GM19455 (cell line): ENCODE measurements at regions not wholly inside any gene's neighbourhood (a gene's known extent, or its start where the extent isn't known, plus 50 kb on each side); places are given as distances from the start of the nearest gene placed in this dataset.
"Not testable (repeated sequence)": the region's sequence is repeated elsewhere in the genome, so short reads cannot be mapped to it uniquely, and the experiment has no call there.

Source experiments
- ATAC-seq: cut with Tn5 transposase; IDR thresholded peaks from one replicate; pipeline ENCODE4 v1.9.1; 2021; ENCODE audit not compliant: unreplicated experiment

DNA sequence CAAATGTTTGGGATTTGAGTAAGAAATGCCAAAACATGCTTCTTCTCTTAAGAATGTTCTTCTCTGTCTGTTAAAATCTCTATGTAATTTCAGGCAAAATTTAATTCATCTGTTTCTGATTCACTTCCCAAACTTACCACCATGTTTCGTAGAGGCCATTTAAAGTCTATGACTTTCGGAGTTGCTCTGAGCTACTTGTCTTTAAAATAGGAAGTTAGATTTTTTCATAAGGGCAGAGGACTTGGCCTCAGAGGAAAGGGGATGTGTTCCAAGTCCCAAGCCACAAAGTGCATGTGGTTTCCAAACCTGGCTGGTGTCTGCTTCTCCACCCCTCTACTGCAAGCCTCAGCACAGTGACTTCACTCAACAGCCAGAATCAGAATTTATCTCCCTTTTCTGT lies 111.3 kb upstream of the ADRA1B start:
- no peak for ATAC-seq

DNA sequence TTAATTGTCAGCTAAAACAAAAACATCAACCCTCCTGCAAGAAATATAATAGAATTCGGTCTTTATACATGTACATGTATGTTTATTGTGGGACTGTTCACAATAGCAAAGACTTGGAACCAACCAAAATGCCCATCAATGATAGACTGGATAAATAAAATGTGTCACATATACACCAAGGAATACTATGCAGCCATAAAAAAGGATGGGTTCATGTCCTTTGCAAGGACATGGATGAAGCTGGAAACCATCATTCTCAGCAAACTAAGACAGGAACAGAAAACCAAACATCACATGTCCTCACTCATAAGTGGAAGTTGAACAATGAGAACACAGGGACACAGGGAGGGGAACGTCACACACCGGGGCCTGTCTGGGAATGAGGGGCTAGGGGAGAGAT lies 109.1 kb upstream of the ADRA1B start:
- not testable (repeated sequence) for ATAC-seq

DNA sequence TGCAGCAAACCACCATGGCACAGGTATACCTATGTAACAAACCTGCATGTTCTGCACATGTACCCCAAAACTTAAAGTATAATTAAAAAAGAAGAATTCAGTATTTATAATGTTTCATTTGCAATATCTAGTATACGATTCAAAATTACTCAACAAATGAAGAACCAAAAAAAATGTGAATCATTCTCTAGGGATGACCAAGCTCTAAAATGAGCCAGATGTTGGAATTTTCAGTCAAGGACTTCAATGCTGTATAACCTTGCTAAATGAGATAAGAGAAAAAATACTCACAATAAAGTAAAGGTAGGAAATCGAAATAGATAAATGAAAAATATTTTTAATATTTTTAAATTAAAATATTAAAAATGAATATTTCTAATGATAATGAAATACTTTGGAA lies 108.7 kb upstream of the ADRA1B start:
- no peak for ATAC-seq

DNA sequence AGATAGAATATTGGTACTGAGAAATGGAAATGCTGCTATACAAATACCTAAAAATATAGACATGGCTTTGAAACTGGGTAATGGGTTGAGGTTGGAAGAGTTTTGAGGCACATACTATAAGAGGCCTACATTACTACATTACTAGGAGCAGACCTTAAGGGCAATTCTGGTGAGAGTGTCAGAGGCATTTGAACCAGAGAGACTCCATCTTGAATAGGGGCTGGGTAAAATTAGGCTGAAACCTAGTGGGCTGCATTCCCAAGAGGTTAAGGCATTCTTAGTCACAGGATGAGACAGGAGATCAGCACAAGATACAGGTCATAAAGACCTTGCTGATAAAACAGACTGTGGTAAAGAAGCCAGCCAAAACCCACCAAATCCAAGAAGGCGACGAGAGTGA lies 104.6 kb upstream of the ADRA1B start:
- ATAC-seq: no peak

DNA sequence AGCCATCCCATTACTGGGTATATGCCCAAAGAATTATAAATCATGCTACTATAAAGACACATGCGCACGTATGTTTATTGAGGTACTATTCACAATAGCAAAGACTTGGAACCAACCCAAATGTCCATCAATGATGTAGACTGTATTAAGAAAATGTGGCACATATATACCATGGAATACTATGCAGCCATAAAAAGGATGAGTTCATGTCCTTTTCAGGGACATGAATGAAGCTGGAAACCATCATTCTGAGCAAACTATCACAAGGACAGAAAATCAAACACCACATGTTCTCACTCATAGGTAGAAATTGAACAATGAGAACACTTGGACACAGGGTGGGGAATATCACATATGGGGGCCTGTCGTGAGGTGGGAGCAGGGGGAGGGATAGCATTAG lies 103.5 kb upstream of the ADRA1B start:
- not testable (repeated sequence) for ATAC-seq

DNA sequence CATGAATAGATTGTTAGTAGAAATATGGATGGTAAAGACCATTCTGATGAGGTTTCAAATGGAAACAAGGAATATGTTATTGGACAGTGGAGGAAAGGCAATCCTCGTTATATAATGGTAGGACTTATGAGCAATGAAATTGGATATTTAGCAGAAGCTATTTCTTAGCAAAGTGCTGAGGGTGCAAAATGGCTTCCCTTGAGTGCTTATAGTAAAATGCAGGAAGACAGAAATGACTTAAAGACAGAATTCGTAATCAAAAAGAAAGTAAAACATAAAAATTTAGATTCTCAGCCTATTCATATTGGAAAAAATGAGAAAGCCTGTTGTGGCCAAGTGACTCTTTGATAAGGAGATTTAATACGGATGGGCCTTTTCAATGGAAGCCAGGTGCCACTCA lies 102.1 kb upstream of the ADRA1B start:
- no peak for ATAC-seq

DNA sequence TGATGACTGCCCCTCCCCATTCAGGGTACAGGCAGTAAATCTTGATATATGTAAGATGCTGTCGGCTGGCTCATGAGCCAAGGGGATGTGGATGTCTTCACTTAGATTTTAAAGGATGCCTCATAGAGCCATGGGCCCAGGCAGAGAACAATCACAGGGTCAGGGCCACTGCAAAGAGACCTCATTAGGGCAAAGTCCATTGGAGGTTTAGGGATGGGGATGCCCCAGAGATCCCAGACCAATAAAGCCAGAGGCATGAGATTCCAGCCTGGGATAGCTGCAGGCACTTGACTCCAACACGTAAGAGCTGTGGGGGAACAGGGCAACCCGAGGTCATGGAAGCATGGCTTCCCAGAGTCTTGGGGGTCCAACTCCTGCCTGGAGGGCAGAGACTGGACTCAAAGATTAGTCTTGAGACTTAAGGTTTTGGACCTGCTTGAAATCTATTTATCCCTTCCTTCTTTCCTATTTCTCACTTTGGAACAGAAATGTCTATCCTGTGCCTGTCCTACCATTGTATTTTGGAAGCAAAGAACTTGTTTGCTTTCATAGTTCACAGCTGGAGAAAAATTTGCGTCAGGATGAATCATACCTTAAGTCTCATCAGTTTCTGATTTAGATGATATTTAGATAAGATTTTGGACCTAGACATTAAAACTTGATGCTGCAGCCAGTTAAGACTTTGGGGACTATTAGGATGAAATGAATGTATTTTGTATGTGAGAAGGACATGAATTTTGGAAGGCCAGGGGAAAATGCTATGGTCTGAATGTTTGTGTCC lies 101.3 kb upstream of the ADRA1B start:
- no peak for ATAC-seq

DNA sequence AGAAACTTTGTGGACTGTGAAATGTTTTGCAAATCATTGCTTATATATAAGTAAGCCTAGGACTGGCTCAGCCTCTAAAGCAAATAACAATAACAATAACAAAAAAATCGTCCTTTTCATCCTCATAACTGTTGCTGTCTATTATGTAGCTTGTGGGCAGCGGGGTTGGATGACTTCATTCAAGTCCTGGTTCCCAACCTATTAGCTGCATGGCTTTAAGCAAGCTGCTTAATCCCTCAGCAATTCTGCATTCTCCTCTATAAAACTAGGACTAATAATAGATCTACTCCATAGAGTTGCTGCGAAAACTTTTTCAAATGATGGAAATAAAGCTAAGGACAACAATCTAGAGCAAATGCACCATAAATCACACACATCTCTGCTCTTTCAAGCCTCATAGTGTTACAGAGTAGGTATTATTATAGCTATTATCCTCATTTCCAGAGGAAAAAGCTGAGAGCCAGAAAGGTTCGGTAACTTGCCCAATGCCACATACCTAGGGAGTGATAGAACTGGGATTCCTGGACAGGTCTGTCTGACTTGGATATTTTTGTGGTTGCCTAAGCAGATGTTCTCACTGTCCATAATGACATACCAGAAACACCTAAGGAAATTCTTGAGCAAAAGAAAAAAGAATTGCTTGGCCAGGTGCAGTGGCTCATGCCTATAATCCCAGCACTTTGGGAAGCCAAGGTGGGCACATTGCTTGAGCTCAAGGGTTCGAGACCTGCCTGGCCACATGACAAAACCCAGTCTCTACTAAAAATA lies 98.8 kb upstream of the ADRA1B start:
- ATAC-seq: no peak

DNA sequence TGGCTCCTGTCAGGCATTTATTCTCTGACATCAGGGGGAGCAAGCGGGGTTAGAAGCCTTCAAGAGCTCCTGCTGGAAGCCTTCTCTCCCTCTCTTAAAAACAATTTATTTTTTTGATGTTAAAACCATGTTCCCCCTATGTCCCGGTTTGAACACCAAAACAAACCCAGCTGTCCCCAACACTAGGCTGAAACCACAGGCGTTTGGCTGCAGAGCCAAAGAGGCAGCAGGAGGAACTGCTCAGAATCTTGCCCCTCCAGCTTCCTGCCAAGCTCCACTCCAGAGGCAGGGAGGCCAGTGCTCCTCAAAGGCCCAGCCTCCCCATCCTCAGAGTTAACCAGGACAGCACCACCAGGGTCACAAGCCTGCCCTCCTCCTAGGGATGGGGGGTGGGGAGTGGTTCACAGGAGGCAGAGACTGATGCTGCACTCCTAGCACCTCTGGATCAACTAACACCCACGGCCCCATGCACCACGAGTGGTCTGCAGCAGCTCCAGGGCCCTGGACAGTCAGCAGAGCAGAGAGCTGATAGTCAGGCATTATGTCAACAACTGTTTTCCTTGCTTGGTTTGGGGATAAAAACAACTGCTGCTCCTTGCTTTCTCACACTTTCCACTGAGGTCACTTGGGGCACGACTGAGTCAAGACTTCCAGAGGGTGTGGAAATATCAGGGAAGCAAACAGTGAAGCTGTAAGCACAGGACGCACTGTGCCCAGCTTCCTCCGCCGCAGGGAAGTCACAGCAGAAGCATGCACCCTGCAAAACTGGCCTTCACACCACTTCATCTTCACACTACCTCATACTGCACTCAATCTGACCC lies 96.5 kb upstream of the ADRA1B start:
- no peak for ATAC-seq

DNA sequence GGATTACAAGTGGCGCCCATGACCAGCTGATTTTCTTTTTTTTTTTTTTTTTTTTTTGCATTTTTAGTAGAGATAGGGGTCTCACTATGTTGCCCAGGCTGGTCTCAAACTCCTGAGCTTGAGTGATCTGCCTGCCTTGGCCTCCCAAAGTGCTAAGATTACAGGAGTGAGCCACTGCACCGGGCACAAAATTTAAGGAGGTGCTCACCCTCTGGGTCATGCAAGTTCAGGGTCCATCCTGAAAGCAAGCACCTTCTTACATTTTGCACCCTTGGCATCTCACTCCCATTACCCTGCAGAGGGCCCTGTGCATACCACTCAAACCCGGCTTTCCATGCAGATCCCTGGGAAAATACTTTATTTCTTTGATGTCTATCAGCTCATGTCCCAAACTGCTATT lies 95.6 kb upstream of the ADRA1B start:
- ATAC-seq: no peak

DNA sequence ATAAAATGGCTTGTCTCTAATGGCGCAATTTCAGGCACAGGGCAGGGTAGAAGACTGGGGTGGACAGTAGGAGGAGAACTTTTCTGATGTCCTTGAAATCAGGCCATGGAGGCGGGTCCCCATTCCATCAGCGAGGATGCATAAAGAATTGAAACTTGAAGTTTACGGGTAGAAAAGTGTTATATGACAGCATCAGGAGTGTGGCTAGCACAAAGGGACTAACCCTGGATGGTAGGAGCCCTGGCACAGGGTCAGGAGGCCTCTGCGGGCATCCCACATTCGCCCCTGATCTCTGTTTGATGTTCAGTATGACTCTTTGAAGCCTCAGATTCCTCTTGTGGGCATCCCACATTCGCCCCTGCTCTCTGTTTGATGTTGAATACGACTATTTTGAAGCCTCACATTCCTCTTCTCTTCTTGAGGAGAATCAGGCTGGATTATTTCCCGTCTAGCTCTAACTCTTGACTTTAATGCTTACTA lies 94.8 kb upstream of the ADRA1B start:
- ATAC-seq: no peak

DNA sequence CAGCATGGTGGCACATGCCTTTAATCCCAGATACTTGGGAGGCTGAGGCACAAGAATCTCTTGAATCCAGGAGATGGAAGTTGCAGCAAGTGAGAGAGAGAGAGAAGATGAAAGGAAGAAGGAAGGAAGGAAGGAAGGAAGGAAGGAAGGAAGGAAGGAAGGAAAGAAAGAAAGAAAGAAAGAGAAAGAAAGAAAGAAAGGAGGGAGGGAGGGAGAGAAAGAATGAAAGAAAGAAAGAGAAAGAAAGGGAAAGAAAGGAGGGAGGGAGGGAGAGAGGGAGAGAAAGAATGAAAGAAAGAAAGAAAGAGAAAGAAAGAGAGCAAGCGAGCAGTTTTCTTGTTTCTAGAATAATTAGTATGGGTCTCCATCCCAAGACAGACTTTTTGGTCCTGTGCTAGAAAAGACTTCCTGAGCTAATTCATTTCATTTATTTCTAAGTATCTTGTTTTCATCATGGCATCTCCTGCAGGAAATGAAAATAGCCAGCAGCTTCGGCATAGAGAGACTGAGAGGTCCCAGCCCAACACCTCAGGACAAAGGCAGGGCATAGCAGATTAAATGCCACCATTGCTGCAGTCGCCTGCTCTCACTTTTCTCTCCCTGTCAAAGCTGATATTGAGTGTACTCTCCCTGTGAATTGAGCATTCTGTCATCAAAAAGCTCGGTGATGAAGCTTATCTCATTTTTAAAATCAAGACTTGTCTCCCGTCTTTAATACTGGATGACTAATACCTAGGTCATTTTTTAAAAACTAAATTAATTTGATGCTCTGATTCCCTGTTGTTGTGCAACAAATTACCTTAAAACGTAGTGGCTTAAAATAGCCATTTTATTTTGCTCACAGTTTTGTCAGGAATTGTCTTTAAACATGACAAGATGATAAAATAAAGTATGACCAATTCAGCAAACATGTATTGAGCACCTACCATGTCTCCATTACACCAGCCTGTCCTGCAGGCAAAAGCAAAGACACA lies 91.8 kb upstream of the ADRA1B start:
- ATAC-seq: no peak

DNA sequence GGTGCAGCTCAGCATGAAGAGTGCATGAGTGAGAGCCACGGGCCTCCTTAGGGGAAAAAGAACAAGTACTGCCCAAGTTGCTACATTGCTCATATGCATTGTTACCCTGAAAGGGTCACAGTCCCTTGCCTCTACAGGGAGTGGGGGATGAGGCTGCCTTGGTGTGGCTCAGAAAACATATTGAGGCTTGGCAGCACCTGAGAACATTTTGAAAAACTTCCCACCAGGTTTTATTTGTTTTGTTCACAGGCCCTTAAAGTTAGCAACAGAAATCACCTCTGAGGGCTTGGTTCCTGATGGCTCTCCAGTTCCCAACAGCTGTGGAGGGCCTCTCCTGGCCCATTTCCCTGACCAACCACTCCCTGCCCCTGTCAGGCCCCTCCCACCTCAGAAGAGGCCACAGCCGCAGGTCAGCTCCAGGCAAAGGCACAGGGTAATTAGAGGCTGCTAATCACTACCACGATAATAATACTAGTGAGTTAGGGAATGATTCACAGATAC lies 90.7 kb upstream of the ADRA1B start:
- no peak for ATAC-seq

DNA sequence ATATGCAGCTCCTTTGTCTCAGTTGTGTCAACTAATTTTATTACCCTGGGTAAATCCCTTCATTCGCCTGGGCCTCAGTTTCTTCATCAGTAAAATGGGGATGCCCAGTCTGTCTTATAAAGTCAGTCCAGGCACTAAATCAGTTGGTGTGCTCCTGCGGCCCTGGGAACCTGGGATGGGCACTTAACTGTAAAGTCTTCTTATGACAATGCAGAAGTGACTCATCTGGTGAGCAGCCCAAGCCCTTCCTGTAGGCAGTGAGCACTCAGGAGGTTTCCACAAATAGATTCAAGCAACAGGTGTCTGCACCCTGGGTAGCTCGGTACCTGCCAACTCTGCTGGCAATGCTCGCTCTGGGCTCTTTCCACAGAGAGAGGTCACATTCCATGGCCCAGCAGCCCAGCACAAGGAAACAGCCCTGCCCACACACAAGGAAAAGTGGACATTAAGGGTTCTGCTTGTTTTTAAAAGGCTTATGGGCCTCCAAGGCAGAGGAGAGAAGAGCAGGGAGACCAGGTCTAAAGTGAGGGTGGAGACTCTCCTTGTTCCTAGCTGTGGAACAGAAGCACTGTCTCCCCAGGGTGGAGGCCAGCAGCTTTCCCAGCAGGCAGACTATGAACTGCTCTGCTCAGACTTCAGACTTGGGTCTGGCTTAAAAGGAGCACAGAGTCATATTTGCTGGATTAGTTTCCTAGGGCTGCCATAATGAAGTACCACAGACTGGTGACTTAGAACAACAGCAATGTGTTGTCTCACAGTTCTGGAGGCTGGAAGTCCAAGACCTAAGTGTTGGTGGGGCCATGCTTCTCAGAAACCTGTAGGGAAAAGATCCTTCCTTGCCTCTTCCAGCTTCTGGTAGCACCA lies 89.7 kb upstream of the ADRA1B start:
- ATAC-seq: peak; percentile 97

DNA sequence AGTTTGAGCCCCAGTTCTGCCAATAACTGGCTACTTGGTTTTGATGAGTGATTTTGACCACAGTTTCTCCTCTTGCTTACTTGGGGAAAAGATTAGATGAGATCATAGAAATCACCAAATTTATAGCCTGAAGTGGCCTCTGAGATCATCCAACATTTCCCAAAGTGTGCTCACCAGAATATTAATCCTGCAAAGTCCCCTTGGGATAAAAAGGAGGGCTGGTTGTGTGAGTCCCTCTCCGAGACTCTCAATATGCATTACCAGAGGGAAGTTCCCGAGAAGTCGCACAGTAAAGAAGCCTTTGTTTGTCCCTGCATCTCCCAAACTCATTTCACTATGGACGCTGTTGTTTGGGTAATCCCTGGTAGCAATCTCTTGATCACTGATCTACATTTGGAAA lies 88.4 kb upstream of the ADRA1B start:
- ATAC-seq: no peak

DNA sequence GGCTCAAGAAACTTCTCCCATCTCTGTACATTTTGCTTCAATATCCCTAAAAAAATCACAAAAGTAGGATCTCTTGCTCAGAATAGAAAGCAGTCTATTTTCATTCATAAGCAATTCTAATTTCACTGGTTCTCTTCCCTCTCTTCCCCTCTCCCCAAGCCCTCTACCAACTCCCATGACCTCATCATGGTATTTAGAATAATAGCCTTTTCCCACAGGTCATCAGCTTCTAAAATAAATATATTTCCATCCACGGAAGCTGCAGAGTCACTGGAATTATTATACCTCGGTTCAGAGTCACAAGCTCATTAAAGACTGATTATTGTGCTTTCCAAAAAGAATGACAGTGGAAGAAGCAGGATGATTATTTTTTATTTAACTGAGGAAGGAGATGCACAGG lies 84.2 kb upstream of the ADRA1B start:
- no peak for ATAC-seq

DNA sequence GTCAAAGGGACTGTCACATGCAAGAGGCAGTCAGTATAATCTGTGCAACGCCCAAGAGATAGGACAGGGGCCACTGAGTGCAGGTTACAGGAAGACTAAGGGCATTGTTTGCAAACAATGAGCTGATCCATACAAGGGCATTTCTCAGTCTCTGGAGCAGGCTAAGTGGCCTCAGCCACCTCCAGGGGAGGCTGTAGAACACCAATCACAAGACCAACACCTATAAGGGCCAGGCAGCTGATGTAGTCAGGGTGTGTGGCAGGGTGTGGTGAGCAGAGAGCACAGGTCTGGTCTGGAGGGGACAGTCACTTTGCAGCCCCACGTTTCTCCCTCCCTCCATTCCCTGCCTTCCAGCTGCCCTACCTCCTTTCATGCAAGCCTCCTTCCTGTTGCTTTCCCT lies 83.2 kb upstream of the ADRA1B start:
- no peak for ATAC-seq

DNA sequence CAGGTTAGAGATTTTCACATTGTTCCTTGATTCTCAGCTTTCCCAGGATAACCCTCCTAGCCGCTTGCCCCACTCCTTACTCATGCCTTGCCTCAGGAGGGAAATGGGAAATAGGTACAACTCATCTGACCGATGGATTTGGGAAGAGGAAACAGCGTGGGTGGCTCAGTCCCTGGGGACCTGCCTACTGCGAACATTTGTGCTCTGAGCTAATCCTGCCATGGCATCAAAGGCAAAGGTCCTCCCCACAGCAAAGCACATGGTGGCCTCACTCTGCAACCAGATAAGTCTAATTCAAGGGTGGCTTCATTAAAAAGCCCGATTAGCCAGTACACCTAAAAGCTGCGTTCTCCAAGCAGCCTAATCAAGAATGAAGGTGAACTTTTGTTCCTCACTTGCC lies 82.4 kb upstream of the ADRA1B start:
- ATAC-seq: no peak

DNA sequence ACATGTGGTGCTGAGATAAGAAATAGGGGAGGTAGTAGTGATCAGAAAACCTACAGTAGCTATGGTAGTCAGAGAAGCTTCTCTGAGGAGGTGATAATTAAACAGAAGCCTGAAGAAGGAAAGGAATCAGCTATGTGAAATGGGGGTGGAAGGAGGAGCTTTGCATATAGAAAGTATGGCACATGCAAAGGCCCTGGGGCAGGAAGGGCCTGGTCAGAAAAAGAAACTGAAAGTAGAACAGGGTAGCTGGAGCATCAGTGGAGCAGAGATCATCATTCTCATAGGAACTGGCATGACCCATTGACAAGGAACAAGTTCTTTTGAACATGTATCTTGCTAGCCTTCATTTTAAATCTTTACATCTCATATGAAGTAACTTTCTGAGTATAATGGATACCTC lies 80.7 kb upstream of the ADRA1B start:
- no peak for ATAC-seq
